Endothelial cell of umbilical vein (primary cell): ENCODE measurements at regions not wholly inside any gene's neighbourhood (a gene's known extent, or its start where the extent isn't known, plus 50 kb on each side); places are given as distances from the start of the nearest gene placed in this dataset.

Source experiments
- BruUV-seq: library from RNA; stranded (reverse); fragments of 400-500 nt; replicated peaks from 2 replicates; lab custom pipeline; 2021; lab: Mats Ljungman, UMichigan
- CTCF ChIA-PET: fragments of 300-600, 350-600 bp; sonication (Branson Sonifier 250); formaldehyde crosslinking; loops from one replicate; lab custom pipeline; 2021; ENCODE audit warnings: antibody characterized with exemption, inconsistent platforms; lab: Charles Lee
- POLR2A ChIA-PET: fragments of 300-600, 350-600 bp; sonication (Branson Sonifier 250); formaldehyde crosslinking; loops from one replicate; lab custom pipeline; 2021; ENCODE audit warnings: antibody characterized with exemption, inconsistent platforms; lab: Charles Lee
- DNase-seq: peaks from one replicate; pipeline ENCODE4 v3.0.0-alpha.2; 2011; ENCODE audit warnings: low read depth, low spot score
- FAIRE-seq: peaks from 2 replicates; lab custom pipeline; 2011; peaks lifted over from hg19 to GRCh38; lab: Jason Lieb, UNC
- H2AFZ ChIP-seq: 2 replicates; pipeline ENCODE4 v1.6.0; 2012; ENCODE audit warnings: low read depth, low read length, control low read depth, inconsistent platforms
- H3K27ac ChIP-seq: 2 replicates; pipeline ENCODE4 v1.5.1; 2011; ENCODE audit warnings: low read depth, mild to moderate bottlenecking, control low read depth, low read length, moderate library complexity; ENCODE audit not compliant: insufficient read depth
- H3K27me3 ChIP-seq, 2 experiments: 2 replicates each; pipeline versions ENCODE4 v1.6.0 to v1.6.1; 2011; ENCODE audit warnings: low read length in 2 of 2, mixed read lengths in 1 of 2; ENCODE audit not compliant: control insufficient read depth in 2 of 2, insufficient read depth in 2 of 2
- H3K36me3 ChIP-seq, 2 experiments: 2 replicates in 1 of 2; 3 replicates in 1 of 2; pipeline ENCODE4 v1.5.1; 2011; ENCODE audit warnings: low read length in 2 of 2, mild to moderate bottlenecking in 1 of 2, moderate library complexity in 1 of 2; ENCODE audit not compliant: control insufficient read depth in 2 of 2, insufficient read depth in 2 of 2; ENCODE audit errors: extremely low read depth in 1 of 2
- H3K4me1 ChIP-seq: 3 replicates; pipeline ENCODE4 v1.5.1; 2011; ENCODE audit warnings: mild to moderate bottlenecking, low read length; ENCODE audit not compliant: control insufficient read depth, insufficient read depth; ENCODE audit errors: extremely low read depth
- H3K4me2 ChIP-seq: 2 replicates; pipeline ENCODE4 v1.6.1; 2011; ENCODE audit warnings: low read length, control low read depth, mixed read lengths; ENCODE audit not compliant: insufficient read depth
- H3K4me3 ChIP-seq, 3 experiments: fragments of 200-600 bp in 1 of 3; sonication (generic), shearing (Covaris generic) in 1 of 3; replicated peaks in 1 of 3; 2 replicates each; pipeline ENCODE4 v1.5.1; 2011 to 2016; ENCODE audit warnings: control low read depth in 3 of 3, low read length in 3 of 3, mild to moderate bottlenecking in 2 of 3, inconsistent platforms in 1 of 3, low read depth in 1 of 3, moderate library complexity in 1 of 3; ENCODE audit not compliant: insufficient read depth in 1 of 3
- H3K79me2 ChIP-seq: 2 replicates; pipeline ENCODE4 v1.6.0; 2012; ENCODE audit warnings: low read length, inconsistent platforms; ENCODE audit not compliant: control insufficient read depth, insufficient read depth
- H3K9ac ChIP-seq: replicated peaks from 2 replicates; pipeline ENCODE3; 2011; ENCODE audit warnings: low read length, control low read depth; ENCODE audit not compliant: insufficient read depth; ENCODE audit errors: extremely low read depth
- H3K9me1 ChIP-seq: replicated peaks from 3 replicates; pipeline ENCODE4 v1.6.0; 2011; ENCODE audit warnings: mild to moderate bottlenecking, low read length; ENCODE audit not compliant: control insufficient read depth, insufficient read depth; ENCODE audit errors: extremely low read depth
- H3K9me3 ChIP-seq: replicated peaks from 2 replicates; pipeline ENCODE4 v1.5.1; 2012; ENCODE audit warnings: low read length, inconsistent platforms; ENCODE audit not compliant: control insufficient read depth, insufficient read depth
- H4K20me1 ChIP-seq: replicated peaks from 2 replicates; pipeline ENCODE3; 2011; ENCODE audit warnings: mild to moderate bottlenecking, low read length; ENCODE audit not compliant: control insufficient read depth, insufficient read depth; ENCODE audit errors: extremely low read depth
- CTCF ChIP-seq, 2 donors: IDR thresholded peaks; 1 replicate in 1 of 2; 2 replicates in 1 of 2; pipeline ENCODE4 v1.5.1; 2011; ENCODE audit warnings: low read length in 2 of 2, mild to moderate bottlenecking in 2 of 2, moderate library complexity in 2 of 2, control low read depth in 1 of 2, inconsistent platforms in 1 of 2, low read depth in 1 of 2; ENCODE audit not compliant: insufficient read depth in 1 of 2; ENCODE audit errors: extremely low read depth in 1 of 2
- EZH2 ChIP-seq: IDR thresholded peaks from 2 replicates; pipeline ENCODE4 v1.6.1; 2012; ENCODE audit warnings: borderline replicate concordance, low read depth, mild to moderate bottlenecking, moderate library complexity, low read length, inconsistent platforms; ENCODE audit not compliant: severe bottlenecking
- FOS ChIP-seq: IDR thresholded peaks from 2 replicates; pipeline ENCODE4 v1.6.1; 2011; ENCODE audit warnings: mild to moderate bottlenecking, low read length, moderate library complexity, borderline replicate concordance; ENCODE audit not compliant: insufficient read depth
- GATA2 ChIP-seq: IDR thresholded peaks from 2 replicates; pipeline ENCODE4 v1.7.0; 2011; ENCODE audit warnings: low read depth, mild to moderate bottlenecking, moderate library complexity, mixed read lengths, low read length; ENCODE audit not compliant: insufficient read length, insufficient read depth
- JUN ChIP-seq: IDR thresholded peaks from 2 replicates; pipeline ENCODE4 v1.6.1; 2011; ENCODE audit warnings: borderline replicate concordance, low read depth; ENCODE audit not compliant: insufficient read length, insufficient read depth
- MAX ChIP-seq: IDR thresholded peaks from 2 replicates; pipeline ENCODE4 v1.6.1; 2011; ENCODE audit not compliant: insufficient read depth, insufficient read length
- MYC ChIP-seq: IDR thresholded peaks from one replicate; pipeline ENCODE4 v1.6.1; 2011; ENCODE audit warnings: mild to moderate bottlenecking, low read depth, low read length
- POLR2A ChIP-seq: IDR thresholded peaks from 2 replicates; pipeline ENCODE4 v1.6.1; 2012; ENCODE audit warnings: low read depth, mild to moderate bottlenecking, control low read depth, low read length
- POLR2AphosphoS5 ChIP-seq: IDR thresholded peaks from 2 replicates; pipeline ENCODE4 v1.6.1; 2012; ENCODE audit warnings: low read depth, mild to moderate bottlenecking, control low read depth, low read length, moderate library complexity; ENCODE audit not compliant: insufficient read depth
- dilution Hi-C: fragments of 300-500 bp; cut with MboI; formaldehyde crosslinking; loops from one replicate; pipeline ENCODE4 v1.15.0; 2019; ENCODE audit warnings: low sequenced_read_pairs; ENCODE audit not compliant: extremely low pct_ligation_motif_present
- intact Hi-C: fragments of 100-400 bp; cut with micrococcal nuclease; formaldehyde crosslinking; loops from one replicate; pipeline ENCODE4 v1.10.0; 2022

- Histone ChIP-seq H3K27me3 (no peaks in the 10 kb centered on the region), H3K4me1 (peaks cover 59% of the 10 kb centered on the region), H3K4me2 (no peak overlapping the region), H3K9me1 (no peaks in the 10 kb centered on the region), H3K36me3 (no peaks in the 10 kb centered on the region), H3K4me3 (no peak overlapping the region), H2AFZ (no peak overlapping the region), H3K9me3 (no peaks in the 10 kb centered on the region), H3K79me2 (no peaks in the 10 kb centered on the region), H4K20me1 (no peaks in the 10 kb centered on the region), H3K27ac (peak overlapping the region; percentile 100), H3K9ac (peak overlapping the region; percentile 26)
- POLR2A ChIA-PET = interaction anchor here (0.7 kb wide), 1 partner anchor 59 kb away, joined by 12 read pairs; no protein-coding TSS in a partner anchor
- dilution Hi-C loops (loop anchor here (25.0 kb wide), 1 partner anchor 373 kb away; the partner anchor contains the start of gene IRF2BP2), intact Hi-C loops (loop anchor here (2.0 kb wide), 1 partner anchor 123 kb away; no protein-coding TSS in a partner anchor)
- no TSS peak for BruUV-seq
- TF ChIP-seq POLR2A (no peak), EZH2 (no peak), MYC (no peak), CTCF (IDR thresholded peaks at IDR 0.05; ENCODE audit: extremely low read depth in 1 of 2, insufficient read depth in 1 of 2, low read depth in 1 of 2, low read length in 2 of 2) (no peak), FOS (no peak), MAX (no peak), GATA2 (no peak), POLR2AphosphoS5 (no peak), JUN (no peak)
- FAIRE-seq = no peak
- DNase-seq = no peak
- CTCF ChIA-PET = interaction anchor here (1.1 to 1.2 kb wide), 2 partner anchors 98 to 374 kb away, joined by 4 read pairs; no protein-coding TSS in a partner anchor
These were observed 142.9 kb downstream of the TOMM20 start for GRCh38 chr1:234985516-234986294.
